Karpas-422 (cell line): ENCODE measurements at regions not wholly inside any gene's neighbourhood (a gene's known extent, or its start where the extent isn't known, plus 50 kb on each side); places are given as distances from the start of the nearest gene placed in this dataset.

ENCODE experiments used
- DNase-seq: peaks from one replicate; pipeline ENCODE4 v3.0.0-alpha.2; 2015
- H2AFZ ChIP-seq: fragments of 200-600 bp; sonication (generic); 2 replicates; pipeline ENCODE4 v1.6.1; 2014; ENCODE audit warnings: antibody characterized with exemption, low read length, mixed read lengths
- H3K27ac ChIP-seq: fragments of 200-600 bp; sonication (generic); 2 replicates; pipeline ENCODE4 v1.5.1; 2014; ENCODE audit warnings: mild to moderate bottlenecking, low read length, moderate library complexity
- H3K27me3 ChIP-seq: fragments of 200-600 bp; sonication (generic); 2 replicates; pipeline ENCODE4 v1.6.1; 2014; ENCODE audit warnings: low read length, mixed read lengths
- H3K36me3 ChIP-seq: fragments of 200-600 bp; sonication (generic); 2 replicates; pipeline ENCODE4 v1.6.1; 2014; ENCODE audit warnings: low read length, mixed read lengths; ENCODE audit not compliant: insufficient read depth
- H3K4me1 ChIP-seq: fragments of 200-600 bp; sonication (generic); 2 replicates; pipeline ENCODE4 v1.6.1; 2014; ENCODE audit warnings: mild to moderate bottlenecking, low read length, mixed read lengths
- H3K4me2 ChIP-seq: fragments of 200-600 bp; sonication (generic); 2 replicates; pipeline ENCODE4 v1.6.1; 2014; ENCODE audit warnings: low read length, low read depth, mild to moderate bottlenecking; ENCODE audit not compliant: poor library complexity, severe bottlenecking
- H3K4me3 ChIP-seq: fragments of 200-600 bp; sonication (generic); 2 replicates; pipeline ENCODE4 v1.5.1; 2014; ENCODE audit warnings: mild to moderate bottlenecking, antibody characterized with exemption, low read length, mixed read lengths
- H3K79me2 ChIP-seq: fragments of 200-600 bp; sonication (generic); 2 replicates; pipeline ENCODE4 v1.6.1; 2014; ENCODE audit warnings: mild to moderate bottlenecking, low read length, mixed read lengths
- H3K9ac ChIP-seq: fragments of 200-600 bp; sonication (generic); 2 replicates; pipeline ENCODE4 v1.6.0; 2014; ENCODE audit warnings: low read length
- H3K9me2 ChIP-seq: fragments of 200-600 bp; sonication (generic), shearing (Covaris generic); replicated peaks from 2 replicates; pipeline ENCODE4 v1.6.0; 2014; ENCODE audit warnings: mild to moderate bottlenecking, low read length, moderate library complexity; ENCODE audit not compliant: insufficient read depth
- H3K9me3 ChIP-seq: fragments of 300-700, 200-600 bp; sonication (generic); 2 replicates; pipeline ENCODE4 v1.6.1; 2014; ENCODE audit warnings: low read length, mixed read lengths
- H4K20me1 ChIP-seq: fragments of 200-600 bp; sonication (generic); 2 replicates; pipeline ENCODE4 v1.6.1; 2014; ENCODE audit warnings: mild to moderate bottlenecking, antibody characterized with exemption, low read length, low read depth; ENCODE audit not compliant: insufficient read depth

GRCh38 chr5:159772698-159773061, 143.6 kb upstream of the ADRA1B start:
- H3K4me3 ChIP-seq: no peak overlapping the region
- H3K79me2 ChIP-seq: no peaks in the 10 kb centered on the region
- no peaks in the 10 kb centered on the region for H3K9me3 ChIP-seq
- no peaks in the 10 kb centered on the region for H3K9me2 ChIP-seq
- no peaks in the 10 kb centered on the region for H3K27me3 ChIP-seq
- H3K9ac ChIP-seq: no peak overlapping the region
- H3K4me2 ChIP-seq: no peak overlapping the region
- H3K4me1 ChIP-seq: no peaks in the 10 kb centered on the region
- DNase-seq: no peak
- H3K27ac ChIP-seq: no peak overlapping the region
- H3K36me3 ChIP-seq: no peaks in the 10 kb centered on the region
- H2AFZ ChIP-seq: no peak overlapping the region
- H4K20me1 ChIP-seq: no peaks in the 10 kb centered on the region

- H3K4me3 ChIP-seq: no peak overlapping the region
- no peaks in the 10 kb centered on the region for H3K27me3 ChIP-seq
- H4K20me1 ChIP-seq: no peaks in the 10 kb centered on the region
- no peak for DNase-seq
- no peaks in the 10 kb centered on the region for H3K9me2 ChIP-seq
- no peak overlapping the region for H3K27ac ChIP-seq
- H3K4me1 ChIP-seq: no peaks in the 10 kb centered on the region
- no peaks in the 10 kb centered on the region for H3K36me3 ChIP-seq
- no peak overlapping the region for H2AFZ ChIP-seq
- H3K79me2 ChIP-seq: no peaks in the 10 kb centered on the region
- H3K9ac ChIP-seq: no peak overlapping the region
- H3K4me2 ChIP-seq: no peak overlapping the region
- H3K9me3 ChIP-seq: no peaks in the 10 kb centered on the region
Measured at GRCh38 chr5:159773062-159773924, 143.0 kb upstream of the ADRA1B start.

GRCh38 chr5:159774476-159775031, 141.7 kb upstream of the ADRA1B start:
- no peak overlapping the region for H3K9ac ChIP-seq
- H3K36me3 ChIP-seq: no peaks in the 10 kb centered on the region
- DNase-seq: no peak
- no peaks in the 10 kb centered on the region for H3K4me1 ChIP-seq
- H3K27me3 ChIP-seq: no peaks in the 10 kb centered on the region
- no peaks in the 10 kb centered on the region for H3K79me2 ChIP-seq
- H2AFZ ChIP-seq: no peak overlapping the region
- no peak overlapping the region for H3K4me2 ChIP-seq
- no peak overlapping the region for H3K4me3 ChIP-seq
- no peak overlapping the region for H3K27ac ChIP-seq
- H3K9me2 ChIP-seq: no peaks in the 10 kb centered on the region
- H3K9me3 ChIP-seq: no peaks in the 10 kb centered on the region
- no peaks in the 10 kb centered on the region for H4K20me1 ChIP-seq

GRCh38 chr5:159775890-159776289, 140.4 kb upstream of the ADRA1B start:
- Histone ChIP-seq H3K4me3 (no peak overlapping the region), H3K79me2 (no peaks in the 10 kb centered on the region), H3K9me2 (no peaks in the 10 kb centered on the region), H3K9ac (no peak overlapping the region), H3K27me3 (no peaks in the 10 kb centered on the region), H3K36me3 (no peaks in the 10 kb centered on the region), H4K20me1 (no peaks in the 10 kb centered on the region), H3K27ac (no peak overlapping the region), H3K9me3 (no peaks in the 10 kb centered on the region), H2AFZ (no peak overlapping the region), H3K4me2 (no peak overlapping the region), H3K4me1 (no peaks in the 10 kb centered on the region)
- no peak for DNase-seq

GRCh38 chr5:159777049-159777660, 139.1 kb upstream of the ADRA1B start:
- no peak overlapping the region for H3K4me3 ChIP-seq
- no peaks in the 10 kb centered on the region for H3K9me2 ChIP-seq
- H4K20me1 ChIP-seq: no peaks in the 10 kb centered on the region
- no peaks in the 10 kb centered on the region for H3K79me2 ChIP-seq
- no peaks in the 10 kb centered on the region for H3K27me3 ChIP-seq
- H3K27ac ChIP-seq: no peak overlapping the region
- H3K9me3 ChIP-seq: no peaks in the 10 kb centered on the region
- no peak overlapping the region for H3K4me2 ChIP-seq
- no peaks in the 10 kb centered on the region for H3K36me3 ChIP-seq
- no peaks in the 10 kb centered on the region for H3K4me1 ChIP-seq
- no peak overlapping the region for H3K9ac ChIP-seq
- DNase-seq: no peak
- no peak overlapping the region for H2AFZ ChIP-seq

GRCh38 chr5:159779481-159779880, 136.8 kb upstream of the ADRA1B start:
- no peaks in the 10 kb centered on the region for H3K9me2 ChIP-seq
- H3K9me3 ChIP-seq: no peaks in the 10 kb centered on the region
- no peaks in the 10 kb centered on the region for H4K20me1 ChIP-seq
- no peak overlapping the region for H2AFZ ChIP-seq
- no peaks in the 10 kb centered on the region for H3K36me3 ChIP-seq
- H3K27me3 ChIP-seq: no peaks in the 10 kb centered on the region
- no peak overlapping the region for H3K4me3 ChIP-seq
- no peak overlapping the region for H3K9ac ChIP-seq
- no peaks in the 10 kb centered on the region for H3K4me1 ChIP-seq
- no peaks in the 10 kb centered on the region for H3K79me2 ChIP-seq
- no peak for DNase-seq
- no peak overlapping the region for H3K27ac ChIP-seq
- no peak overlapping the region for H3K4me2 ChIP-seq

GRCh38 chr5:159780246-159780645, 136.0 kb upstream of the ADRA1B start:
- Histone ChIP-seq H3K27ac (no peak overlapping the region), H3K79me2 (no peaks in the 10 kb centered on the region), H3K4me3 (no peak overlapping the region), H3K9me2 (no peaks in the 10 kb centered on the region), H3K9me3 (no peaks in the 10 kb centered on the region), H4K20me1 (no peaks in the 10 kb centered on the region), H3K4me2 (no peak overlapping the region), H3K36me3 (no peaks in the 10 kb centered on the region), H3K4me1 (no peaks in the 10 kb centered on the region), H2AFZ (no peak overlapping the region), H3K9ac (no peak overlapping the region), H3K27me3 (no peaks in the 10 kb centered on the region)
- no peak for DNase-seq

GRCh38 chr5:159781626-159782157, 134.6 kb upstream of the ADRA1B start:
- H3K9ac ChIP-seq: no peak overlapping the region
- no peak overlapping the region for H2AFZ ChIP-seq
- no peaks in the 10 kb centered on the region for H3K4me1 ChIP-seq
- H3K9me2 ChIP-seq: no peaks in the 10 kb centered on the region
- no peaks in the 10 kb centered on the region for H4K20me1 ChIP-seq
- H3K36me3 ChIP-seq: no peaks in the 10 kb centered on the region
- H3K4me3 ChIP-seq: no peak overlapping the region
- no peak overlapping the region for H3K4me2 ChIP-seq
- no peak for DNase-seq
- no peak overlapping the region for H3K27ac ChIP-seq
- H3K79me2 ChIP-seq: no peaks in the 10 kb centered on the region
- no peaks in the 10 kb centered on the region for H3K9me3 ChIP-seq
- no peaks in the 10 kb centered on the region for H3K27me3 ChIP-seq
